Endothelial cell of umbilical vein (primary cell): ENCODE measurements at regions not wholly inside any gene's neighbourhood (a gene's known extent, or its start where the extent isn't known, plus 50 kb on each side); places are given as distances from the start of the nearest gene placed in this dataset.

Experiments used
- CTCF ChIP-seq, 2 donors: IDR thresholded peaks; 1 replicate in 1 of 2; 2 replicates in 1 of 2; pipeline ENCODE4 v1.5.1; 2011; ENCODE audit warnings: low read length in 2 of 2, mild to moderate bottlenecking in 2 of 2, moderate library complexity in 2 of 2, control low read depth in 1 of 2, inconsistent platforms in 1 of 2, low read depth in 1 of 2; ENCODE audit not compliant: insufficient read depth in 1 of 2; ENCODE audit errors: extremely low read depth in 1 of 2
- JUN ChIP-seq: IDR thresholded peaks from 2 replicates; pipeline ENCODE4 v1.6.1; 2011; ENCODE audit warnings: borderline replicate concordance, low read depth; ENCODE audit not compliant: insufficient read length, insufficient read depth
- MYC ChIP-seq: IDR thresholded peaks from one replicate; pipeline ENCODE4 v1.6.1; 2011; ENCODE audit warnings: mild to moderate bottlenecking, low read depth, low read length
- POLR2A ChIP-seq: IDR thresholded peaks from 2 replicates; pipeline ENCODE4 v1.6.1; 2012; ENCODE audit warnings: low read depth, mild to moderate bottlenecking, control low read depth, low read length

- TF ChIP-seq MYC (no peak), CTCF (IDR thresholded peaks at IDR 0.05; ENCODE audit: extremely low read depth in 1 of 2, insufficient read depth in 1 of 2, low read depth in 1 of 2, low read length in 2 of 2) (no peak), POLR2A (no peak), JUN (no peak)
Observed at GRCh38 chr4:113835005-113835404, 73.5 kb upstream of the CAMK2D start.
